NK-92 (cell line): ENCODE measurements at regions not wholly inside any gene's neighbourhood (a gene's known extent, or its start where the extent isn't known, plus 50 kb on each side); places are given as distances from the start of the nearest gene placed in this dataset.

Experiments used
- DNase-seq: peaks from one replicate; lab custom pipeline; 2025; ENCODE audit not compliant: unreplicated experiment; lab: John Stamatoyannopoulos, UW

GRCh38 chr16:72517154-72517553 lies 345.2 kb upstream of the PMFBP1 start:
- DNase-seq = no peak

DNA sequence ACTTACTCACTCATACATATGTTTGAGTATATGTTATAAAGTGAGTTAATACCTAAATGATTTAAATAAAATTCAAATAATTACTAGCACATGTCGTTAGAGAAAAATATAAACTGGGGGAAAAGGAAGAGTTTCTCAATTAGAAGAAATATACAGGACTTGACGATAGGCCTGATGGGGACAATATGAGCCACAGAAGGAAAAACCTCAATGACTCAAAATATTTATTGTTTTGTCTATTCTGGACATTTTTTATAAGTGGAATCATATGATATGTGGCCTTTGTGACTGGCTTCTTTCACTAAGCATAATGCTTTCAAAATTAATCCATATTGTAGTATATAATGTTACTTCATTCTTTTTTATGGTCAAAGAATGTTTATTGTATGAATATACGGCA lies 339.2 kb upstream of the PMFBP1 start:
- no peak for DNase-seq

DNA sequence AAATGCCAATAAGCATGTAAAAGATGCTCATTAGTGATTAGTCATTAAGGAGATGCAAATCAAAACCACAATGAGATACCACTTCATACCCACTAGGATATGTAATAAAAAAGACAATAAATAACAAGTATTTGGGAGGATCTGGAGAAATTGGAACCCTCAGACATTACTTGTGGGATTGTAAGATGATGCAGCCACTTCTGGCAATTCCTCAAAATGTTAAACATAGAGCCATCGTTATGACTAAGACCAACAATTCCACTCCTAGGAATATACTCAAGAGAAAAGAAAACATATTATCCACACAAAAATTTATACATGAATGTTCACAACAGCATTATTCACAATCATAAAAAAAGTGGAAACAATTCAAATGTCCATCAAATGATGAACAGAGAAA lies 336.2 kb upstream of the PMFBP1 start:
- no peak for DNase-seq

- no peak for DNase-seq
These were observed 330.6 kb upstream of the PMFBP1 start for GRCh38 chr16:72502594-72503005.

DNA sequence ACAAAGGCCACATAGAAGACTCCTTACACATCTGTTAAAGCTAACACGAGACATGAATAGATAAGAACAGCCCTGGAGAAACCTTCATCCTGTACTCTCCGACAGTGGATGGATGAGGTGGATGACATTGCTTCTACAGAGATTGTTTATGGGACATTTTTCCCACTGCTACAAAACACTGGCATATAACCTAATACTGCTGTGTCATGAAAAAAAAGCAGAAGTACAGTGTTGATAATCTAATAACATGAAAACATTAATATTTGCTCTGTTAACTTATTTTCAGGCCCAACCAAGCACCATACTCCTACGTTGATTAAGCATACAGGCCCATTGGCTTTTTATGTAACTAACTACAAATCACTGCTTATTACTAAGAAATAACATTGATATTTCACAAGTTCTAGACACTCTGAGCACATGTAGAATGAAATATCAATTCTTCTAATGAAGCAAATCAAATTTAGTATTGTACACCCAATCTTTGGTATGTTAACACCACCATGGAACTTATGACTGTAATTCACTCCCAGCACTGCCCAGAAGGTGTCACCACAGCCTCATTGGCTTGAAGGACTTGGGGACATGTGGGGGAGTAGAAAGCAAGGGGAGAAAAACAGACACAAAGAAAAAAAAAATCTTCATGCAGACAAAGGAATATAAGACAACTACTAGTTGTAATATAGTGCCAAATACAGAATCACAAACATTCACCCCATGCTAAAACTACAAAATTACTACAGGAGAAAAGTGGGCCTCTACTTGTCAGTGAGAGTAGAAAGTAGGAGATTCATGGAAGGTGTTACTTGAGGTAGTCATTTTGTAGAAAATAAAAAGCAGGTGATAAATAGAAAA lies 330.0 kb upstream of the PMFBP1 start:
- no peak for DNase-seq

DNA sequence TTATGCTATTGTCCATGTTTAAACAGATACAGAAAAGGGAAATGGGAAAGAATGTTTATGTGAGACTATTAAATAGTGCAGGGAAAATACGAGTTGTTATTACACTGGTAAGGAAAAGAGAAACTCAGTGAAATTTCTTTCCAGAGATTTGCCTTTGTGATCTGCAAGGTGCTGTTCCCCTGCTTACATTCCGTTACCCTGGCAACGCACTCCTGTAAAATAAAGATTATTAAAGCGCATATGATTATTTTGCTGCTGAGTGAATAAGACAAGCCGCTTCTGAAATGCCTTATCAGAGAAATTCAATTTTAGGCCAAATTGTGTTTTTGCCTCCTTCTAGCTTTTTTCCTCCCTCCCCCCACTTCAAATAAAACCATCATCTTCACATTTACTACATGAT lies 328.6 kb upstream of the PMFBP1 start:
- DNase-seq = no peak

GRCh38 chr16:72493716-72494415 lies 321.9 kb upstream of the PMFBP1 start:
- no peak for DNase-seq

- DNase-seq = no peak
These were observed 315.3 kb upstream of the PMFBP1 start for GRCh38 chr16:72487283-72487682.

DNA sequence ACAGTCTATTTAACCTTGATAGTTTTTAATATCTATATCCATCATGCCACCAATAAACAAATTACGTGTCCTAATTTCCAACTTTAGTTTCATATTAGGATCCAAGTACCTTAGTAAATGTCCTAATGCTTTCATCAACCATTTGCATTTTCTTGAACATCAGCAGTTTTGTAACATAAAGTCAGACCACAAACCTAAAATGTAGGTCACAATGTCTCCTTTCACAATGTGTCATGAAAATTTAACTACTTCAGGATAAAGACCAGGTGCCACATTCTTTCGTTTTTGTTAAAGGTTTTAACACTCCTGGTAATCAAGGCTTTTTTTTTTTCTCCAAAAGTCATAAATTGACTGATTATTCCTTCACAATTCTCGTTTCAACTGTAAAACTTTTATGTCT lies 310.7 kb upstream of the PMFBP1 start:
- no peak for DNase-seq

- DNase-seq = no peak
These were observed 309.5 kb upstream of the PMFBP1 start for GRCh38 chr16:72481419-72481818.

- DNase-seq = no peak
These were observed 309.0 kb upstream of the PMFBP1 start for GRCh38 chr16:72480911-72481310.

DNA sequence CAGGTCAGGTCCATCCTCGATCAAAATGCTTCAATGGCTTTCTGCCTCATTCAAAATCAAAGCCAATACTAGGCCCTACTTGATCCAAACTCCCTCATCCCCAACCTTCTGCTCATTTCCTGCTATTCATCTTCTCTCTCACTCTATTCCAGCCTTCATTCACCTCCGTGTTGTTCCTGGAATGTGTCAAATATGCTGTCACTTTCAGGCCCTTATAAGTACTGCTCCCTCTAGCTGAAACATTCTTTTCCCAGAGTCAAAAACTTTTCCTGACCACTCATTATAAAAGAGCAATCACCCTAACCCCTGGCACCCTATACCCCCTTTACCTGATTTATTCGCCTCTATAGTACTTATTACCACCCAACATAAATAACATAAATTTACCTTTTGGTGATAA lies 303.7 kb upstream of the PMFBP1 start:
- no peak for DNase-seq

- no peak for DNase-seq
These were observed 302.7 kb upstream of the PMFBP1 start for GRCh38 chr16:72474501-72475123.

- no peak for DNase-seq
These were observed 301.7 kb upstream of the PMFBP1 start for GRCh38 chr16:72473631-72474030.

GRCh38 chr16:72471317-72471924 lies 299.5 kb upstream of the PMFBP1 start:
- DNase-seq = no peak

GRCh38 chr16:72470541-72470940 lies 298.6 kb upstream of the PMFBP1 start:
- no peak for DNase-seq

- DNase-seq = no peak
These were observed 298.0 kb upstream of the PMFBP1 start for GRCh38 chr16:72469932-72470331.

DNA sequence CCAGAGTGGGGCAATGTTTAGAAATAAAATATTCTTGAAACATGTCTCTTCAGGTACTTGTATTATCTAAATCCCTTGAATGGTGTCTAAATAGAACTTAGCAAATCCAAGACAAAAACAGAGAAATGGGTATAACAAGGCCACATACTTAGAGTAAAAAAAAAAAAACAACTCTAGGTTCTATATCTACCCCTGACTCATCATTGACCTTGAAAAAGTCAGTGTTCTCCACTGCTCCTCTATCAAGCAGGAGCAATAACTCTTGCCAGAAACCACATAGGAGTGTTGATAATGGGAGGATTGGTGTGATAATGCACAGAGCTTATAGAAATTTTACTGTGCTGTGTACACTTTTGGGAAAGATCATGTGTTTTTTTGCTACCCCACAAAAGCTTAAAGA lies 296.6 kb upstream of the PMFBP1 start:
- DNase-seq = no peak

DNA sequence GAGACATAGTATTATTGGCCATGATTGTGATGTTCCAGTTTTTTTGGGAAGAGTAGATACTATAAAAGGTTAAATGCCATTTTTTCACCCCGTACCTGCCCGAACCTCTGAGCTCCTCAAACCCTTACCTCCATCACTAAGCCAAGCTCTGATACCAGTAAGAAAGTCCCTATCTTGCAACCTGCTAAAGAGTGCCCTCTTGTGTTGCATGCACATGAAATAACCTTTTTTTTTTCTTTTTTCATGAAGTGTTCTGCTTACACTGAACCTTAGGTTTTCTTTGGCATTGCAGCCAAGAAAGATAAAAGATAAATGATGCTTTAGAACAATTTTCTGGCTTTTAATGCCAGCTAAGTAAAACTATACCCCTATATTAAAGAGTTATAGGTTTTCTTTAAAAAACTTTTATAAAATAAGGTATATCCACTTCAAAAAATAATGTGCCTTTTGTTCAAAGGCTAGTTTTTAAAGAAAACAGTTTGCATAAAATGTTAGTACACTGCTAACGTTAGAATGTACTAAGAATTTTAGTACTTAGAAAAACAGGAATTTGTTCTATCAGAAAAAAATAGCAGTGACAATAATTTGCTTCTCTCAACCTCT lies 295.3 kb upstream of the PMFBP1 start:
- no peak for DNase-seq

- DNase-seq = no peak
These were observed 292.8 kb upstream of the PMFBP1 start for GRCh38 chr16:72464597-72465368.
